Stimulated activated naive B cell treated with anti-CD40 and anti-IgM and Interleukin-4, amounts not matched to agents 10 μg/mL and 1 μg/mL and 100 μg/mL, for 72 hours (primary cell): ENCODE measurements at regions not wholly inside any gene's neighbourhood (a gene's known extent, or its start where the extent isn't known, plus 50 kb on each side); places are given as distances from the start of the nearest gene placed in this dataset.

Experiments
- ATAC-seq, 2 donors: fragments of 150-1000 bp; cut with Tn5 transposase; replicated peaks; 2 replicates each; pipeline ENCODE4 v1.10.0; 2021; ENCODE audit warnings: moderate library complexity in 1 of 2
- DNase-seq: peaks from one replicate; pipeline ENCODE4 v3.0.0; 2021
- H3K27ac Mint-ChIP-seq: one replicate; pipeline ENCODE4 v1.8.0; 2022; ENCODE audit warnings: mild to moderate bottlenecking, mixed read lengths
- H3K27me3 Mint-ChIP-seq, 2 donors: one replicate each; pipeline ENCODE4 v1.8.0; 2022; ENCODE audit warnings: mixed read lengths in 2 of 2
- H3K36me3 Mint-ChIP-seq, 2 donors: one replicate each; pipeline ENCODE4 v1.8.0; 2022; ENCODE audit warnings: mixed read lengths in 2 of 2, mild to moderate bottlenecking in 1 of 2
- H3K4me1 Mint-ChIP-seq, 2 donors: one replicate each; pipeline ENCODE4 v1.8.0; 2022; ENCODE audit warnings: mixed read lengths in 2 of 2, mild to moderate bottlenecking in 1 of 2
- H3K4me3 Mint-ChIP-seq, 2 donors: one replicate each; pipeline ENCODE4 v1.8.0; 2022; ENCODE audit warnings: mild to moderate bottlenecking in 2 of 2, mixed read lengths in 2 of 2, moderate library complexity in 1 of 2
- H3K9me3 Mint-ChIP-seq, 2 donors: one replicate each; pipeline ENCODE4 v1.8.0; 2022; ENCODE audit warnings: mixed read lengths in 2 of 2, mild to moderate bottlenecking in 1 of 2

GRCh38 chr1:193335806-193336428, 149.5 kb upstream of the B3GALT2 start:
- Mint-ChIP-seq H3K4me1 (peaks cover 0 to 2% of the 10 kb centered on the region in 2 donors), H3K36me3 (no peaks in the 10 kb centered on the region), H3K9me3 (peaks cover 14 to 17% of the 10 kb centered on the region in 2 donors), H3K27ac (no peak overlapping the region), H3K27me3 (peaks cover 0 to 6% of the 10 kb centered on the region in 2 donors), H3K4me3 (no peak overlapping the region)
- DNase-seq (no peak), ATAC-seq (no peak)

DNA sequence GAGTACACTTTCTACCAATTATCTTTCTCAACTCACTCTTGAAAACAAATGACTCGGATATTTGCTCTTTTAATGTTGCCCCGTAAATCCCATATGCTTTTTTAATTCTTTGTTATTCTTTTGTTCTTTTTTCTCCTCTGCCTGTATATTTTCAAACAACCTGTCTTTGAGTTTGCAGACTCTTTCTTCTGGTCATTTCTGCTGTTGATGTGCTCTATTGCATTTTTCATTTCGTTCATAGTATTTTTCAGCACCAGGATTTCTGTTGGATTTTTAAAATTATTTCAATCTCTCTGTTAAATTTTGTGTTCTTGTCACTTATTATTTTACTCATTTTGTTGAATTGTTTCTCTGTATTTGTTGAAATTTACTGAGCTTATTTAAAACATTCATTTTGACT, 146.8 kb upstream of the B3GALT2 start:
- peaks cover 18 to 25% of the 10 kb centered on the region in 2 donors for H3K9me3 Mint-ChIP-seq
- DNase-seq (no peak), ATAC-seq (no peak)
- peaks cover 0 to under 1% of the 10 kb centered on the region in 2 donors for H3K4me1 Mint-ChIP-seq
- peaks cover 4 to 5% of the 10 kb centered on the region in 2 donors for H3K36me3 Mint-ChIP-seq
- H3K4me3 Mint-ChIP-seq, result no peak overlapping the region
- no peak overlapping the region for H3K27ac Mint-ChIP-seq
- H3K27me3 Mint-ChIP-seq, result peaks cover 4% of the 10 kb centered on the region in 2 donors

DNA sequence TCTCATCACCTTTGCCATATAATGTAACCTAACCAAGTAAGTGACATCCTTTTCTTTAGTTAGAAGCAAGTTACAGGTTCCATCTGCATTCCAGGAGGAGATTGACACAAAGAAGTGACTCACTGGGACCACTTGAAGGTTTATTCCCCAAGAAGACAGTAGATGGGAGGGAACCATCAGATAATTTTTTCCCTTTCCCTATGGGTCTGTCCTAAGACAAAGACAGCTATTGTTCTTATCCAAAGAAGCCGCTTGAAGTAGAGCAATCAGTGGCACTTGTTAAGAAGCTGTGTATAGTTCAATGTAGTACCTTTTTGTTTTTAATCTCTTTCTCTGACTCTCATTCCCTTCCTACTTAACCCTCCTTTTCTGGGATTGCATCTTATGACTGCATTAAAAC, 139.9 kb upstream of the B3GALT2 start:
- Mint-ChIP-seq H3K27me3 (peaks cover 4 to 6% of the 10 kb centered on the region in 2 donors), H3K4me3 (no peak overlapping the region), H3K36me3 (peaks cover 4 to 6% of the 10 kb centered on the region in 2 donors), H3K9me3 (peaks cover 15 to 17% of the 10 kb centered on the region in 2 donors), H3K4me1 (no peaks in the 10 kb centered on the region), H3K27ac (no peak overlapping the region)
- ATAC-seq (no peak), DNase-seq (no peak)

DNA sequence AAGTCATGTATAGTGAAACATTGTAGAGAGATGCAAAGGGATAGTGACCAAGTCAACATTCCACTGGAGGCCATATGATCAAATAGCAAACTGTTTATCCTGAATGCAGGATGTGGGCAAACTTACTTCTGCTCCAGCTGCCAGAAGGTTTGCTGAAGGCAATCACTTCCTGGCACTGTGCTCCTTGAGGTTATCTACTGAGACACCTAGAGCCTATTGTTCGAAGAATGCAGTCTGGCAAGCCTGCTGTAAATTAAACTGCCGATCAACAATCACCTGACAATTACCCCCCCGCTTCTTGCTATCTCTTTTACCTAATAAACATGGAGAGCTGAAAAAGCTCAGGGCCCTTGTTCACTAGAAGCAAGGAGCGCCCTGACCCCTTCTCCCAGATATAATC, 139.4 kb upstream of the B3GALT2 start:
- Mint-ChIP-seq H3K27ac (no peak overlapping the region), H3K36me3 (peaks cover 4 to 6% of the 10 kb centered on the region in 2 donors), H3K4me3 (no peak overlapping the region), H3K4me1 (no peaks in the 10 kb centered on the region), H3K9me3 (peaks cover 15% of the 10 kb centered on the region in 2 donors), H3K27me3 (peaks cover 4 to 6% of the 10 kb centered on the region in 2 donors)
- ATAC-seq (no peak), DNase-seq (no peak)

DNA sequence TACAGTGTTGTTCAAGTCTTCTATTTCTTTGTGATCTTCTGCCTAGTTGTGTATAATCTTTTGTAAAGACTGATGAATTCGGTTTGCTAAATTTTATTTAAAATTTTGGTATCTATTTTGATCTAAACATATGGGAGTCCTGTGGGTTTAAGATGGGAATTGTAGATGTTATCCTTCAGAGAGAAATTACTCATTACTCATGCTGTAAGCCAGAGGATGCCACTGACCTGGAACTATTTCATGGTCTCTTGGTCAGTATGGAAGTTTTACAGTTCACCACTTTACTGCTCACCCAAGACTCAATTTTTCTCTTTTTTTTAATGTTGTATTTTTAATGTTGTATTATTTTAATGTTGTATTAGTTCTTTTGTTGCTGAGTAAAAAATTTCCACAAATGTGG, 138.6 kb upstream of the B3GALT2 start:
- H3K4me1 Mint-ChIP-seq, result no peaks in the 10 kb centered on the region
- ATAC-seq (no peak), DNase-seq (no peak)
- H3K27ac Mint-ChIP-seq, result no peak overlapping the region
- H3K9me3 Mint-ChIP-seq, result peaks cover 12 to 15% of the 10 kb centered on the region in 2 donors
- peaks cover 4 to 6% of the 10 kb centered on the region in 2 donors for H3K36me3 Mint-ChIP-seq
- no peak overlapping the region for H3K4me3 Mint-ChIP-seq
- H3K27me3 Mint-ChIP-seq, result peaks cover 4 to 6% of the 10 kb centered on the region in 2 donors

- Mint-ChIP-seq H3K36me3 (no peaks in the 10 kb centered on the region), H3K9me3 (peaks cover 14 to 15% of the 10 kb centered on the region in 2 donors), H3K4me1 (no peaks in the 10 kb centered on the region), H3K4me3 (no peak overlapping the region), H3K27ac (no peak overlapping the region), H3K27me3 (no peaks in the 10 kb centered on the region)
- ATAC-seq, result no peak
- no peak for DNase-seq
Measured at GRCh38 chr1:193322211-193322610, 135.8 kb upstream of the B3GALT2 start.

DNA sequence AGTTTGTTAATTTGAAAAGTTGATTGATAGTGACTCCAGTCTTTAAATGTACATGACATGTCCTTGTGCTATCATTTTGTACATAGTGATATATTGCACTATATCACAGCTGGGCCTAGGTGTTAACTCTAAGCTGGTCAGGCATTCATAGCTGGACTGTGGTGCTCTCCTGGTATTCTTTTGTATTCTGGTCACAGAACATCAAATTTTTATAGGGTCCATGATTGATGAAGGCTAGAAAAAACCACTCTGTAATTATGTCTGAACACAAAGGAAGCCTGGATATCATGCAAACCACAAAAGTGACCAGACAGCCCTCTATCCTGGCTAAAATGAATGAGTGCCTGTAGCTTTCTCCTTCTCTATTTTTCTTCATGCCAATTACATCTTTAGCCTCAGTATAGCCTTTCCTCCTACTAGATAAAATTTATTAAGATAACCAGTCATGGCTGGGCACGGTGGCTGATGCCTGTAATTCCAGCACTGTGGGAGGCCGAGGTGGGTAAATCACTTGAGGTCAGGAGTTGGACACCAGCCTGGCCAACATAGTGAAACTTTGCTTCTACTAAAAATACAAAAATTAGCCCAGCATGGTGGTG, 134.9 kb upstream of the B3GALT2 start:
- no peaks in the 10 kb centered on the region for H3K4me1 Mint-ChIP-seq
- DNase-seq (no peak), ATAC-seq (no peak)
- no peak overlapping the region for H3K27ac Mint-ChIP-seq
- H3K27me3 Mint-ChIP-seq, result no peaks in the 10 kb centered on the region
- no peaks in the 10 kb centered on the region for H3K36me3 Mint-ChIP-seq
- peaks cover 14 to 15% of the 10 kb centered on the region in 2 donors for H3K9me3 Mint-ChIP-seq
- no peak overlapping the region for H3K4me3 Mint-ChIP-seq

- Mint-ChIP-seq H3K4me3 (no peak overlapping the region), H3K27me3 (no peaks in the 10 kb centered on the region), H3K9me3 (peaks cover 14 to 15% of the 10 kb centered on the region in 2 donors), H3K4me1 (no peaks in the 10 kb centered on the region), H3K27ac (no peak overlapping the region), H3K36me3 (no peaks in the 10 kb centered on the region)
- no peak for ATAC-seq
- no peak for DNase-seq
Measured at GRCh38 chr1:193320270-193320669, 133.9 kb upstream of the B3GALT2 start.

DNA sequence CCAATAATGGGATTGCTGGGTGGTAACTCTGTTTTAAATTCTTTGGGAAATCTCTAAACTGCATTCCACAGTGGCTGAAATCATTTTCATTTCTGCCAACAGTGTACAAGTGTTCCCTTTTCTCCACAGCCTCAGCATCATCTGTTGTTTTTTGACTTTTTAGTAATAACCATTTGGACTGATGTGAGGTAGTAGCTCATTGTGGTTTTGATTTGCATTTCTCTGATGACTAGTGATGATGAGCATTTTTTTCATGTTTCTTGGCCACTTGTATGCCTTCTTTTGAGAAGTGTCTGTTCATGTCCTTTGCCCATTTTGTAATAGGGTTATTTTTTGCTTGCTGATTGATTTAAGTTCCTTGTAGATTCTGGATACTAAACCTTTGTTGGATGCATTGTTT, 131.9 kb upstream of the B3GALT2 start:
- Mint-ChIP-seq H3K4me3 (no peak overlapping the region), H3K9me3 (peaks cover 7 to 10% of the 10 kb centered on the region in 2 donors), H3K27ac (no peak overlapping the region), H3K27me3 (no peaks in the 10 kb centered on the region), H3K4me1 (no peaks in the 10 kb centered on the region), H3K36me3 (no peaks in the 10 kb centered on the region)
- DNase-seq, result no peak
- no peak for ATAC-seq

- peaks cover 4 to 6% of the 10 kb centered on the region in 2 donors for H3K27me3 Mint-ChIP-seq
- DNase-seq, result no peak
- no peaks in the 10 kb centered on the region for H3K4me1 Mint-ChIP-seq
- no peak for ATAC-seq
- H3K27ac Mint-ChIP-seq, result no peak overlapping the region
- peaks cover 0 to 2% of the 10 kb centered on the region in 2 donors for H3K9me3 Mint-ChIP-seq
- no peak overlapping the region for H3K4me3 Mint-ChIP-seq
- no peaks in the 10 kb centered on the region for H3K36me3 Mint-ChIP-seq
Measured at GRCh38 chr1:193313354-193314140, 127.1 kb upstream of the B3GALT2 start.

- peaks cover 4 to 6% of the 10 kb centered on the region in 2 donors for H3K27me3 Mint-ChIP-seq
- no peaks in the 10 kb centered on the region for H3K36me3 Mint-ChIP-seq
- DNase-seq (no peak), ATAC-seq (no peak)
- H3K4me3 Mint-ChIP-seq, result no peak overlapping the region
- no peaks in the 10 kb centered on the region for H3K4me1 Mint-ChIP-seq
- H3K27ac Mint-ChIP-seq, result no peak overlapping the region
- no peaks in the 10 kb centered on the region for H3K9me3 Mint-ChIP-seq
Measured at GRCh38 chr1:193312432-193312831, 126.0 kb upstream of the B3GALT2 start.

- no peak for ATAC-seq
- no peaks in the 10 kb centered on the region for H3K4me1 Mint-ChIP-seq
- no peaks in the 10 kb centered on the region for H3K9me3 Mint-ChIP-seq
- no peaks in the 10 kb centered on the region for H3K36me3 Mint-ChIP-seq
- H3K27me3 Mint-ChIP-seq, result peaks cover 4 to 6% of the 10 kb centered on the region in 2 donors
- DNase-seq, result no peak
- no peak overlapping the region for H3K27ac Mint-ChIP-seq
- H3K4me3 Mint-ChIP-seq, result no peak overlapping the region
Measured at GRCh38 chr1:193311226-193311948, 125.0 kb upstream of the B3GALT2 start.

DNA sequence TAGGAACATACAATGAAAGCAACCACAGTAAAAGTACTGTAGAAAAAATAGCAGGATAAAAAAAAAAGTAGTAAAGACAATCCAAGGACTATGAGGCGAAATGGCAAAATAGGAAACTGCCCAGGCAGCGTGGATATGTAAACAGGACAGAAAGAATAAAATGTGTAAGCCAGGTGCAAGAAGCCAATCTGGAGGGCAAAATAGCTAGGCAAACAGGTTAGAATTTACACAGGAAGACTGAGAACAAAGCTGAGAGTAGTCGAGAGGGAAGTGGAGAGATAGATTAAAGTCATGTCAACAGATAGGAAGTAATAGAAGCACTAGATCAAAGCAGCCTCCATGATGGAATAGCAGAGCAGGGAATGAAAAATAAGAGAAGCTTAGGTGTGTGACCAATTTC, 124.2 kb upstream of the B3GALT2 start:
- ATAC-seq (no peak), DNase-seq (no peak)
- no peaks in the 10 kb centered on the region for H3K9me3 Mint-ChIP-seq
- H3K36me3 Mint-ChIP-seq, result no peaks in the 10 kb centered on the region
- peaks cover 4 to 6% of the 10 kb centered on the region in 2 donors for H3K27me3 Mint-ChIP-seq
- H3K4me1 Mint-ChIP-seq, result no peaks in the 10 kb centered on the region
- H3K27ac Mint-ChIP-seq, result no peak overlapping the region
- H3K4me3 Mint-ChIP-seq, result no peak overlapping the region

DNA sequence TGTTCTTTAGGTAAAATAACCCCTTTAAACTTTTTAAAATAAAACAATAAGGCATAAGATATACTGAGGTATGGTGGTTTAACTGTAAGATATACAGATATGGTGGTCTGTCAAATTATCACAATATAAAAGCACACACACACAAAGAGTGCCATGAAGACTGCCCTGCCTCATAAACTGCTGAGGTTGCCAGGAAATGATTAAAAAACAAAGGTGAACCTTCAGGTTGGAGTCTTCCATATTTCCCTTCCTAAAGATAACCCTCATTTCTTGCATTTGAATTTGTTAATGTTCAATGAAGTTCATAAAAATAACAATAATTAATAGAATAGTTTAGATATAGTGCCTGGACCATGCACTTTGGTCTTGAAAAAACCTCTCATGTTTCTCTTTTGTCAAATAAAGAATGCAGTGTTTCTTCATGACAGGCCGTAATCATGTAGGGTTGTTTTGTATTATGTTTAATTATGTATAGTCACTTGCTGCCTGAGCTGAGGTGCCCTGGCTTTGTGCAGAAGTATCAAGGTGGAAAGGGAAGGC, 123.6 kb upstream of the B3GALT2 start:
- no peaks in the 10 kb centered on the region for H3K4me1 Mint-ChIP-seq
- DNase-seq (no peak), ATAC-seq (no peak)
- no peaks in the 10 kb centered on the region for H3K36me3 Mint-ChIP-seq
- peaks cover 4 to 6% of the 10 kb centered on the region in 2 donors for H3K27me3 Mint-ChIP-seq
- no peaks in the 10 kb centered on the region for H3K9me3 Mint-ChIP-seq
- no peak overlapping the region for H3K4me3 Mint-ChIP-seq
- no peak overlapping the region for H3K27ac Mint-ChIP-seq
